ENCODE measurements at regions not wholly inside any gene's neighbourhood (a gene's known extent, or its start where the extent isn't known, plus 50 kb on each side); places are given as distances from the start of the nearest gene placed in this dataset.

GRCh38 chr12:84243686-84244085 is 668.9 kb downstream of the SLC6A15 start:
- Mint-ChIP-seq H3K4me3 (ENCODE audit: low read depth) (no peak overlapping the region), H3K36me3 (ENCODE audit: insufficient read depth) (no peaks in the 10 kb centered on the region), H3K27ac (no peak overlapping the region), H3K4me1 (ENCODE audit: low read depth) (no peaks in the 10 kb centered on the region), H3K9me3 (ENCODE audit: low read depth) (no peaks in the 10 kb centered on the region), H3K27me3 (no peaks in the 10 kb centered on the region)
- no peak for DNase-seq (ENCODE audit: low spot score, unreplicated experiment)
- TF ChIP-seq CTCF (IDR thresholded peaks at IDR 0.05; ENCODE audit: unreplicated experiment) = no peak

GRCh38 chr12:84222841-84223240 is 689.8 kb downstream of the SLC6A15 start:
- Mint-ChIP-seq H3K4me3 (ENCODE audit: low read depth) (no peak overlapping the region), H3K36me3 (ENCODE audit: insufficient read depth) (no peaks in the 10 kb centered on the region), H3K4me1 (ENCODE audit: low read depth) (no peaks in the 10 kb centered on the region), H3K27me3 (no peaks in the 10 kb centered on the region), H3K9me3 (ENCODE audit: low read depth) (no peaks in the 10 kb centered on the region), H3K27ac (no peak overlapping the region)
- DNase-seq (ENCODE audit: low spot score, unreplicated experiment) = no peak
- no peak for TF ChIP-seq CTCF (IDR thresholded peaks at IDR 0.05; ENCODE audit: unreplicated experiment)

- H3K36me3 Mint-ChIP-seq (ENCODE audit: insufficient read depth) = no peaks in the 10 kb centered on the region
- no peak overlapping the region for H3K4me3 Mint-ChIP-seq (ENCODE audit: low read depth)
- DNase-seq (ENCODE audit: low spot score, unreplicated experiment) = no peak
- H3K9me3 Mint-ChIP-seq (ENCODE audit: low read depth) = no peaks in the 10 kb centered on the region
- H3K27ac Mint-ChIP-seq = no peak overlapping the region
- no peaks in the 10 kb centered on the region for H3K4me1 Mint-ChIP-seq (ENCODE audit: low read depth)
- no peak for TF ChIP-seq CTCF (IDR thresholded peaks at IDR 0.05; ENCODE audit: unreplicated experiment)
- no peaks in the 10 kb centered on the region for H3K27me3 Mint-ChIP-seq
Measured at GRCh38 chr12:84218406-84218805, 694.2 kb downstream of the SLC6A15 start.

GRCh38 chr12:84201976-84202375 is 710.6 kb downstream of the SLC6A15 start:
- Mint-ChIP-seq H3K36me3 (ENCODE audit: insufficient read depth) (no peaks in the 10 kb centered on the region), H3K27ac (no peak overlapping the region), H3K27me3 (no peaks in the 10 kb centered on the region), H3K4me1 (ENCODE audit: low read depth) (no peaks in the 10 kb centered on the region), H3K4me3 (ENCODE audit: low read depth) (no peak overlapping the region), H3K9me3 (ENCODE audit: low read depth) (peaks cover 4% of the 10 kb centered on the region)
- no peak for TF ChIP-seq CTCF (IDR thresholded peaks at IDR 0.05; ENCODE audit: unreplicated experiment)
- no peak for DNase-seq (ENCODE audit: low spot score, unreplicated experiment)

GRCh38 chr12:84198294-84198946 is 714.2 kb downstream of the SLC6A15 start:
- peaks cover 8% of the 10 kb centered on the region for H3K9me3 Mint-ChIP-seq (ENCODE audit: low read depth)
- no peak for DNase-seq (ENCODE audit: low spot score, unreplicated experiment)
- H3K4me3 Mint-ChIP-seq (ENCODE audit: low read depth) = no peak overlapping the region
- H3K27me3 Mint-ChIP-seq = no peaks in the 10 kb centered on the region
- H3K36me3 Mint-ChIP-seq (ENCODE audit: insufficient read depth) = no peaks in the 10 kb centered on the region
- TF ChIP-seq CTCF (IDR thresholded peaks at IDR 0.05; ENCODE audit: unreplicated experiment) = no peak
- H3K4me1 Mint-ChIP-seq (ENCODE audit: low read depth) = no peaks in the 10 kb centered on the region
- no peak overlapping the region for H3K27ac Mint-ChIP-seq

All from progenitor cell of endocrine pancreas (in vitro differentiated cells).